HG02852 (cell line): ENCODE measurements at regions not wholly inside any gene's neighbourhood (a gene's known extent, or its start where the extent isn't known, plus 50 kb on each side); places are given as distances from the start of the nearest gene placed in this dataset.

Experiments used
- ATAC-seq: cut with Tn5 transposase; IDR thresholded peaks from one replicate; pipeline ENCODE4 v1.9.1; 2021; ENCODE audit warnings: mild to moderate bottlenecking, moderate library complexity; ENCODE audit not compliant: unreplicated experiment

GRCh38 chr1:94646786-94647555 lies 105.4 kb upstream of the F3 start:
- ATAC-seq = no peak

- no peak for ATAC-seq
Observed at GRCh38 chr1:94646141-94646643, 104.6 kb upstream of the F3 start.

GRCh38 chr1:94644352-94644751 lies 102.8 kb upstream of the F3 start:
- ATAC-seq = no peak

GRCh38 chr1:94643819-94644218 lies 102.3 kb upstream of the F3 start:
- ATAC-seq = no peak

- ATAC-seq = no peak
Observed at GRCh38 chr1:94642617-94643321, 101.2 kb upstream of the F3 start.

GRCh38 chr1:94641990-94642389 lies 100.4 kb upstream of the F3 start:
- ATAC-seq = no peak

GRCh38 chr1:94640125-94640524 lies 98.6 kb upstream of the F3 start:
- ATAC-seq = no peak

- ATAC-seq = no peak
Observed at GRCh38 chr1:94637121-94637520, 95.6 kb upstream of the F3 start.

GRCh38 chr1:94636624-94637023 lies 95.1 kb upstream of the F3 start:
- ATAC-seq = no peak

- ATAC-seq = no peak
Observed at GRCh38 chr1:94636100-94636499, 94.5 kb upstream of the F3 start.

- no peak for ATAC-seq
Observed at GRCh38 chr1:94634977-94635416, 93.4 kb upstream of the F3 start.

GRCh38 chr1:94633051-94633450 lies 91.5 kb upstream of the F3 start:
- ATAC-seq = no peak

GRCh38 chr1:94629259-94630181 lies 88.0 kb upstream of the F3 start:
- no peak for ATAC-seq

GRCh38 chr1:94628499-94628843 lies 86.9 kb upstream of the F3 start:
- no peak for ATAC-seq

- ATAC-seq = no peak
Observed at GRCh38 chr1:94627771-94628498, 86.4 kb upstream of the F3 start.

- no peak for ATAC-seq
Observed at GRCh38 chr1:94624203-94624602, 82.6 kb upstream of the F3 start.

GRCh38 chr1:94623560-94624148 lies 82.1 kb upstream of the F3 start:
- ATAC-seq = no peak

- ATAC-seq = no peak
Observed at GRCh38 chr1:94622757-94623156, 81.2 kb upstream of the F3 start.

- ATAC-seq = no peak
Observed at GRCh38 chr1:94621802-94622201, 80.2 kb upstream of the F3 start.

- no peak for ATAC-seq
Observed at GRCh38 chr1:94621395-94621794, 79.8 kb upstream of the F3 start.
